Breast epithelium (tissue), 4 donors: ENCODE measurements at regions not wholly inside any gene's neighbourhood (a gene's known extent, or its start where the extent isn't known, plus 50 kb on each side); places are given as distances from the start of the nearest gene placed in this dataset.

Experiments
- DNase-seq, 2 donors: peaks; one replicate each; pipeline ENCODE4 v3.0.0-alpha.2; 2019; ENCODE audit warnings: low spot score in 2 of 2
- H3K27ac ChIP-seq, 2 donors: fragments of 200-600 bp; sonication (generic) in 1 of 2; one replicate each; pipeline ENCODE4 v1.5.1; 2016 to 2019; ENCODE audit warnings: mild to moderate bottlenecking in 1 of 2
- H3K27me3 ChIP-seq, 2 donors: fragments of 200-600 bp; sonication (generic) in 1 of 2; one replicate each; pipeline versions ENCODE4 v1.5.1 to v1.6.0; 2017 to 2019; ENCODE audit warnings: control low read depth in 1 of 2, mild to moderate bottlenecking in 1 of 2
- H3K36me3 ChIP-seq: fragments of 200-600 bp; one replicate; pipeline ENCODE4 v1.5.1; 2019
- H3K4me1 ChIP-seq, 2 donors: fragments of 200-600 bp; sonication (generic); one replicate each; pipeline ENCODE4 v1.5.1; 2016 to 2019; ENCODE audit warnings: control low read depth in 1 of 2
- H3K4me3 ChIP-seq, 3 donors: fragments of 200-600 bp; sonication (generic); 1 replicate in 2 of 3; 2 replicates in 1 of 3; pipeline ENCODE4 v1.5.1; 2016 to 2019; ENCODE audit warnings: mild to moderate bottlenecking in 3 of 3, moderate library complexity in 2 of 3
- H3K9me3 ChIP-seq, 2 donors: fragments of 200-600 bp; sonication (generic) in 1 of 2; one replicate each; pipeline ENCODE4 v1.5.1; 2016 to 2019; ENCODE audit warnings: control low read depth in 1 of 2
- CTCF ChIP-seq, 3 donors: fragments of 450-650 bp; IDR thresholded peaks; one replicate each; pipeline ENCODE4 v1.5.1; 2016 to 2017; ENCODE audit warnings: antibody characterized with exemption in 3 of 3, mild to moderate bottlenecking in 3 of 3, moderate library complexity in 3 of 3
- POLR2A ChIP-seq: fragments of 450-650 bp; IDR thresholded peaks from one replicate; pipeline ENCODE4 v1.6.1; 2016; ENCODE audit warnings: antibody characterized with exemption, mild to moderate bottlenecking, moderate library complexity
- POLR2AphosphoS5 ChIP-seq, 3 donors: sonication (generic); formaldehyde crosslinking; IDR thresholded peaks; one replicate each; pipeline ENCODE4 v1.6.1; 2017; ENCODE audit warnings: antibody characterized with exemption in 3 of 3
- intact Hi-C: fragments of 100-400 bp; cut with DNase I; formaldehyde crosslinking; loops from one replicate; pipeline ENCODE4 v1.15.1; 2023; ENCODE audit warnings: low total_unique reads

GRCh38 chr5:4737868-4738267, 402.3 kb upstream of the ADAMTS16 start:
- intact Hi-C loops = no loop called here
- Histone ChIP-seq H3K9me3 (no peaks in the 10 kb centered on the region), H3K4me3 (no peak overlapping the region), H3K36me3 (no peaks in the 10 kb centered on the region), H3K27ac (no peak overlapping the region), H3K27me3 (no peaks in the 10 kb centered on the region), H3K4me1 (no peaks in the 10 kb centered on the region)
- TF ChIP-seq CTCF (IDR thresholded peaks at IDR 0.05) (no peak), POLR2AphosphoS5 (IDR thresholded peaks at IDR 0.05) (no peak), POLR2A (no peak)
- DNase-seq = no peak

GRCh38 chr5:4738298-4738697, 401.8 kb upstream of the ADAMTS16 start:
- intact Hi-C loops = no loop called here
- DNase-seq = no peak
- H3K27me3 ChIP-seq = no peaks in the 10 kb centered on the region
- no peaks in the 10 kb centered on the region for H3K4me1 ChIP-seq
- H3K9me3 ChIP-seq = peaks cover 0 to 4% of the 10 kb centered on the region in 2 donors
- TF ChIP-seq POLR2AphosphoS5 (IDR thresholded peaks at IDR 0.05) (no peak), POLR2A (no peak), CTCF (IDR thresholded peaks at IDR 0.05) (no peak)
- no peaks in the 10 kb centered on the region for H3K36me3 ChIP-seq
- H3K4me3 ChIP-seq = no peak overlapping the region
- no peak overlapping the region for H3K27ac ChIP-seq

DNA sequence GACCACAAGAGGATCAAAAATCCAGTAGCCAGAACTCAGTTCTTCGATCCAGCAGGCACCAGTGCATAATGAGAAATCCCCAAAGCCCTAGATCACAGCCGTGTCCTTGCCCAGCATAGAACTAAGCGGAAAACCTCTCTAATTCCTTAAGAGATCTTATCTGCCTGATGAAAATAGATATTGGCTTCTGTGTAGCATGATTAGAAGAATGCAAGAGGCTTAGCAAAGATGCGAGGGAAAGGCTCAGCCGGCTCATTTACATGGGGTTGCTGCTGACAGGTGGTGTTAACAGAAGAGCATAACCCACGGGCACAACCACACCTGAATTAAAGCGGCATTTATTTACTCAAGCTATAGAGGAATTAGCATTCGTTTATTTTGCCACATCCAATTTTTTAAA, 400.0 kb upstream of the ADAMTS16 start:
- no peak overlapping the region for H3K4me3 ChIP-seq
- H3K27me3 ChIP-seq = no peaks in the 10 kb centered on the region
- no peaks in the 10 kb centered on the region for H3K4me1 ChIP-seq
- peaks cover 0 to 13% of the 10 kb centered on the region in 2 donors for H3K9me3 ChIP-seq
- no peak for DNase-seq
- H3K27ac ChIP-seq = no peak overlapping the region
- intact Hi-C loops = no loop called here
- TF ChIP-seq POLR2AphosphoS5 (IDR thresholded peaks at IDR 0.05) (no peak), CTCF (IDR thresholded peaks at IDR 0.05) (no peak), POLR2A (no peak)
- no peaks in the 10 kb centered on the region for H3K36me3 ChIP-seq

DNA sequence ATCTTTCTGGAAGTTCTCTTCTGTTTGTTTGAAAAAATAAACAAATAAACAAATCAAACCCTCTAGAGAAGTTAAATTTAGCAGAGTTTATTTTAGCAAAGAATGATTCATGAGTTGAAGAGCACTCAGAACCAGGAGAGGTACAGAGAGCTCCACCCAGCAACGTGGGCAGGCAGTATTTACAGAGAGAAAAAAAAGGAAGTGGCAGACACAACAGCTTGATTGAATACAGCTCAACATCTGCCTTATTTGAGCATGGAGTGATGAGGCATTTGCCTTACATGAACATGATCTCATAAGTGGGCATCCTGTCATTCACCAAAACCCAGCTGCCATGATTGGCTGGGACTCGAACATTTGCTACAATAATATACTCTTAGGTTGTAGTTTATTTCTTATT, 381.6 kb upstream of the ADAMTS16 start:
- TF ChIP-seq CTCF (IDR thresholded peaks at IDR 0.05) (no peak), POLR2A (no peak), POLR2AphosphoS5 (IDR thresholded peaks at IDR 0.05) (no peak)
- Histone ChIP-seq H3K4me1 (no peaks in the 10 kb centered on the region), H3K36me3 (no peaks in the 10 kb centered on the region), H3K27ac (no peak overlapping the region), H3K4me3 (no peak overlapping the region), H3K27me3 (no peaks in the 10 kb centered on the region), H3K9me3 (no peaks in the 10 kb centered on the region)
- no peak for DNase-seq
- intact Hi-C loops = no loop called here

DNA sequence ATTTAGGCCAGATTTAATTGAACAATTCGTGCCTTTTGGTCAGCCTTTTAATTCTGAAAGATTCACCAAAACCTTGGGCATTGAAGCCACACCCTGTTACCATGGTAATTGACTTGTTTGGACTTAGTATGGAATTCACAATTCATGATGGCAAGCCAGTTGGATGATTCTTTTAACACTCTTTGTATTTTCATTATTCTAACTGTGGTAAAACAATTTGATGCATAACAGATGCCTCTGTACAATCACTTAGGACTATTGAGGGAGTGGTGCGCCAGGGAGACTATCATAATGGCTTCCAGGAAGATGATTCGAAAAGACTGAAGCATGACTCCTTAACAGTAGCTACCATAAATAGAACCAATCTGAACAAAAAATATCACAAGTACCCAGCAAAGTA, 381.1 kb upstream of the ADAMTS16 start:
- Histone ChIP-seq H3K9me3 (no peaks in the 10 kb centered on the region), H3K27ac (no peak overlapping the region), H3K4me1 (no peaks in the 10 kb centered on the region), H3K36me3 (no peaks in the 10 kb centered on the region), H3K27me3 (no peaks in the 10 kb centered on the region), H3K4me3 (no peak overlapping the region)
- DNase-seq = no peak
- TF ChIP-seq CTCF (IDR thresholded peaks at IDR 0.05) = no peak
- intact Hi-C loops = no loop called here
